Testis (tissue), 2 donors: ENCODE measurements at regions not wholly inside any gene's neighbourhood (a gene's known extent, or its start where the extent isn't known, plus 50 kb on each side); places are given as distances from the start of the nearest gene placed in this dataset.

Source experiments
- POLR2A ChIP-seq: fragments of 450-650 bp; IDR thresholded peaks from one replicate; pipeline ENCODE4 v1.6.1; 2017; ENCODE audit warnings: antibody characterized with exemption, mild to moderate bottlenecking, moderate library complexity
- TF ChIP-seq, protein P1 (sequence below), 3 experiments: fragments of 450-650 bp in 2 of 3; fragments of 200-600 bp in 1 of 3; sonication (generic) in 1 of 3; IDR thresholded peaks; one replicate each; pipeline ENCODE4 v1.5.1; 2016 to 2019; ENCODE audit warnings: antibody characterized with exemption in 3 of 3, mild to moderate bottlenecking in 2 of 3, moderate library complexity in 1 of 3

DNA sequence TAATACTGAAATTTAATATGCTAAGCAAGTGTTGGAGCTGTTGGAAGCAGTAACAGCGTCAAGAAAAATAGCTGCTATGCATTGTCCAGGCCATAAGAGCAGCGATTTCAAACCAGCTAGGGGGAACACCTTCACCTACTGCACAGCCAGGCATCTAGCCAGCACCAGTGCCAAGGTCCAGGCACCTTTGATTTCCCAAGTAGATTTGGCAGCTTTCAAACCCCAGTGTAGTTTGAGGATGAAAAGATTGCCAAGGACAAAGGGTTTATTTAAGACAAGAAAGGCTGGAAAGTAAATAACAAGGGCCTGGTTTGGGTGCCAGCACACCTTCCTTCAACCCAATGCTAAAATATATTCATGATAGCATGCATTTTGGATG lies 65.4 kb upstream of the ZNF92 start:
- TF ChIP-seq, protein P1, sequence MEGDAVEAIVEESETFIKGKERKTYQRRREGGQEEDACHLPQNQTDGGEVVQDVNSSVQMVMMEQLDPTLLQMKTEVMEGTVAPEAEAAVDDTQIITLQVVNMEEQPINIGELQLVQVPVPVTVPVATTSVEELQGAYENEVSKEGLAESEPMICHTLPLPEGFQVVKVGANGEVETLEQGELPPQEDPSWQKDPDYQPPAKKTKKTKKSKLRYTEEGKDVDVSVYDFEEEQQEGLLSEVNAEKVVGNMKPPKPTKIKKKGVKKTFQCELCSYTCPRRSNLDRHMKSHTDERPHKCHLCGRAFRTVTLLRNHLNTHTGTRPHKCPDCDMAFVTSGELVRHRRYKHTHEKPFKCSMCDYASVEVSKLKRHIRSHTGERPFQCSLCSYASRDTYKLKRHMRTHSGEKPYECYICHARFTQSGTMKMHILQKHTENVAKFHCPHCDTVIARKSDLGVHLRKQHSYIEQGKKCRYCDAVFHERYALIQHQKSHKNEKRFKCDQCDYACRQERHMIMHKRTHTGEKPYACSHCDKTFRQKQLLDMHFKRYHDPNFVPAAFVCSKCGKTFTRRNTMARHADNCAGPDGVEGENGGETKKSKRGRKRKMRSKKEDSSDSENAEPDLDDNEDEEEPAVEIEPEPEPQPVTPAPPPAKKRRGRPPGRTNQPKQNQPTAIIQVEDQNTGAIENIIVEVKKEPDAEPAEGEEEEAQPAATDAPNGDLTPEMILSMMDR (IDR thresholded peaks at IDR 0.05): no peak
- TF ChIP-seq POLR2A: no peak
